Heart left ventricle (tissue), 16 donors: ENCODE measurements at regions not wholly inside any gene's neighbourhood (a gene's known extent, or its start where the extent isn't known, plus 50 kb on each side); places are given as distances from the start of the nearest gene placed in this dataset.

Experiments used
- ATAC-seq, 4 donors: fragments of 200-7000 bp; cut with Tn5 transposase; one replicate each; pipeline ENCODE4 v1.9.1; 2020 to 2022; ENCODE audit warnings: moderate library complexity in 4 of 4, mild to moderate bottlenecking in 3 of 4, moderate number of reproducible peaks in 1 of 4
- DNase-seq, 5 donors: peaks; one replicate each; pipeline ENCODE4 v3.0.0-alpha.2; 2020
- H3K27ac ChIP-seq, 12 donors: fragments of 200-600 bp; sonication (generic) in 4 of 12; one replicate each; pipeline versions ENCODE4 v1.5.0 to v1.8.0; 2016 to 2022; ENCODE audit warnings: mild to moderate bottlenecking in 2 of 12
- H3K27me3 ChIP-seq, 9 donors: fragments of 200-600 bp; sonication (generic) in 2 of 9; one replicate each; pipeline versions ENCODE4 v1.5.1 to v1.8.0; 2016 to 2022; ENCODE audit warnings: mild to moderate bottlenecking in 3 of 9
- H3K36me3 ChIP-seq, 9 donors: fragments of 200-600 bp; sonication (generic) in 2 of 9; one replicate each; pipeline versions ENCODE4 v1.5.0 to v1.8.0; 2018 to 2022; ENCODE audit warnings: mild to moderate bottlenecking in 2 of 9
- H3K4me1 ChIP-seq, 12 donors: fragments of 200-600 bp; sonication (generic) in 4 of 12; one replicate each; pipeline versions ENCODE4 v1.5.0 to v1.8.0; 2016 to 2022; ENCODE audit warnings: mild to moderate bottlenecking in 3 of 12
- H3K4me3 ChIP-seq, 12 donors: fragments of 200-600 bp; sonication (generic) in 4 of 12; one replicate each; pipeline versions ENCODE4 v1.5.0 to v1.8.0; 2017 to 2022; ENCODE audit warnings: mild to moderate bottlenecking in 9 of 12, moderate library complexity in 4 of 12
- H3K9me3 ChIP-seq, 12 donors: fragments of 200-600 bp; sonication (generic) in 4 of 12; one replicate each; pipeline versions ENCODE4 v1.5.0 to v1.8.0; 2016 to 2022; ENCODE audit warnings: mild to moderate bottlenecking in 1 of 12
- CTCF ChIP-seq, 12 donors: fragments of 200-600 bp; sonication (generic) in 4 of 12; IDR thresholded peaks; one replicate each; pipeline versions ENCODE4 v1.5.0 to v1.8.0; 2018 to 2022; ENCODE audit warnings: antibody characterized with exemption in 12 of 12, mild to moderate bottlenecking in 5 of 12
- POLR2A ChIP-seq, 2 donors: fragments of 450-650 bp; IDR thresholded peaks; one replicate each; pipeline ENCODE4 v1.6.1; 2017; ENCODE audit warnings: antibody characterized with exemption in 2 of 2, mild to moderate bottlenecking in 2 of 2, moderate library complexity in 2 of 2
- WGBS, 4 donors: extraction: QIAGEN DNeasy Blood & Tissue Kit in 2 of 4; methylation state at CpG; one replicate each; pipeline versions ENCODE4 v1.1.5 to v1.1.7; 2013 to 2018; 5-methylcytosine and 5-hydroxymethylcytosine counted together
- intact Hi-C, 10 donors: fragments of 100-400 bp; cut with DNase I; formaldehyde crosslinking; loops; one replicate each; pipeline versions ENCODE4 v1.11.1 to v1.14.2; 2022
- donor health status: ischemic (EF 13 %, LVEDD 7.1; RV severe dilation, severe dysfunction).
- donor health status: healthy with polysubstance abuse.
- donor health status: DM: no; HTN: yes; CAD: no.
- donor health status: DM: no; HTN: no; CAD: no.
- donor health status: ischemic (EF 25% LVEDD 6.9; RV normal size, moderate dysfunction).
- donor health status: ischemic (EF 25% LVEDD 5.7; RV mildly dilated, moderate dysfunction).
- donor health status: healthy.
- donor health status: DM: yes; HTN: yes; CAD: no.
- donor health status: ischemic (EF 35%, LVEDD 5.7; RV mildly dilated, moderate dysfunction).
- donor health status: nonischemic (EF 11% LVEDD 7.7; RV severe dilation, severe dysfunction).
- donor health status: DM: yes; HTN: yes; CAD: no.
- donor health status: PGD.
- donor health status: ischemic (EF 29% LVEDD 5.4; RV normal size, mild dysfunction).
- donor health status: nonischemic (EF 23%, LVEDD 6.1; RV moderate dilation, normal function).

GRCh38 chr6:114707081-114707620 is 364.3 kb upstream of the HS3ST5 start:
- intact Hi-C loops, result no loop called here
- Histone ChIP-seq H3K4me1 (no peaks in the 10 kb centered on the region), H3K36me3 (no peaks in the 10 kb centered on the region), H3K27ac (no peak overlapping the region), H3K9me3 (peaks cover 0 to 3% (median 0%) of the 10 kb centered on the region in 12 donors), H3K4me3 (no peak overlapping the region), H3K27me3 (no peaks in the 10 kb centered on the region)
- 15 to 25% (median 17%) methylated on average over 5 of the region's 5 CpGs for WGBS, 4 donors
- no peak for TF ChIP-seq POLR2A (IDR thresholded peaks at IDR 0.05)
- TF ChIP-seq CTCF (IDR thresholded peaks at IDR 0.05), result no peak
- DNase-seq, result no peak
- ATAC-seq, result no peak

GRCh38 chr6:114690625-114691024 is 347.8 kb upstream of the HS3ST5 start:
- Histone ChIP-seq H3K9me3 (no peaks in the 10 kb centered on the region), H3K4me1 (no peaks in the 10 kb centered on the region), H3K27ac (no peak overlapping the region), H3K4me3 (no peak overlapping the region), H3K27me3 (no peaks in the 10 kb centered on the region), H3K36me3 (no peaks in the 10 kb centered on the region)
- DNase-seq (no peak), ATAC-seq (no peak)
- intact Hi-C loops, result no loop called here
- TF ChIP-seq POLR2A (IDR thresholded peaks at IDR 0.05), result no peak
- TF ChIP-seq CTCF (IDR thresholded peaks at IDR 0.05), result no peak
- WGBS, 4 donors, result 82 to 88% (median 86%) methylated on average over 4 of the region's 4 CpGs

GRCh38 chr6:114659513-114659912 is 316.7 kb upstream of the HS3ST5 start:
- Histone ChIP-seq H3K4me1 (no peaks in the 10 kb centered on the region), H3K4me3 (no peak overlapping the region), H3K27me3 (no peaks in the 10 kb centered on the region), H3K27ac (no peak overlapping the region), H3K9me3 (peaks cover 0 to 25% (median 8%) of the 10 kb centered on the region in 12 donors), H3K36me3 (no peaks in the 10 kb centered on the region)
- DNase-seq (no peak), ATAC-seq (no peak)
- 88 to 91% (median 89%) methylated on average over 2 of the region's 2 CpGs for WGBS, 4 donors
- intact Hi-C loops, result no loop called here
- TF ChIP-seq CTCF (IDR thresholded peaks at IDR 0.05) (no peak), POLR2A (IDR thresholded peaks at IDR 0.05) (no peak)

GRCh38 chr6:114651611-114652010 is 308.8 kb upstream of the HS3ST5 start:
- Histone ChIP-seq H3K4me1 (no peaks in the 10 kb centered on the region), H3K27me3 (no peaks in the 10 kb centered on the region), H3K4me3 (no peak overlapping the region), H3K27ac (no peak overlapping the region), H3K36me3 (no peaks in the 10 kb centered on the region), H3K9me3 (peaks cover 0 to 2% (median 0%) of the 10 kb centered on the region in 12 donors)
- ATAC-seq (no peak), DNase-seq (no peak)
- intact Hi-C loops, result no loop called here
- WGBS, 4 donors, result 36 to 44% (median 41%) methylated on average over 2 of the region's 2 CpGs
- no peak for TF ChIP-seq CTCF (IDR thresholded peaks at IDR 0.05)
- no peak for TF ChIP-seq POLR2A (IDR thresholded peaks at IDR 0.05)
